SK-N-SH (cell line): ENCODE measurements at regions not wholly inside any gene's neighbourhood (a gene's known extent, or its start where the extent isn't known, plus 50 kb on each side); places are given as distances from the start of the nearest gene placed in this dataset.
A peak's percentile ranks its signal among the peaks of the same experiment; 100 is the strongest.

Source experiments
- CTCF ChIA-PET: fragments of 300-600, 350-600 bp; formaldehyde crosslinking; extraction: SDS; loops from one replicate; lab custom pipeline; 2021; lab: Yijun Ruan, JAX
- POLR2A ChIA-PET: fragments of 350-600 bp; sonication (Branson Sonifier 250); formaldehyde crosslinking; extraction: SDS; loops from one replicate; lab custom pipeline; 2020; ENCODE audit warnings: antibody characterized with exemption, inconsistent platforms; lab: Yijun Ruan, JAX
- DNase-seq: peaks from one replicate; pipeline ENCODE4 v3.0.0; 2012
- H2AFZ ChIP-seq: fragments of 200-600 bp; sonication (generic); 2 replicates; pipeline ENCODE4 v1.8.1; 2016; ENCODE audit warnings: antibody characterized with exemption, mild to moderate bottlenecking, low read depth
- H3F3A ChIP-seq: fragments of 200-600 bp; sonication (generic); replicated peaks from 2 replicates; pipeline ENCODE3; 2016; ENCODE audit warnings: antibody characterized with exemption, mild to moderate bottlenecking; ENCODE audit not compliant: insufficient read depth
- H3K27ac ChIP-seq, 2 experiments: fragments of 200-500 bp in 1 of 2; fragments of 200-600 bp in 1 of 2; sonication (Bioruptor generic) in 1 of 2; sonication (generic), shearing (Covaris generic) in 1 of 2; 2 replicates each; pipeline versions ENCODE4 v1.5.1 to v1.6.1; 2014 to 2016; ENCODE audit warnings: low read depth in 2 of 2, inconsistent platforms in 1 of 2, low read length in 1 of 2, mild to moderate bottlenecking in 1 of 2, mixed read lengths in 1 of 2
- H3K27me3 ChIP-seq: fragments of 200-600 bp; sonication (generic), shearing (Covaris generic); 2 replicates; pipeline ENCODE4 v1.6.1; 2016; ENCODE audit warnings: mixed run types; ENCODE audit not compliant: insufficient read depth
- H3K36me3 ChIP-seq, 2 experiments: fragments of 200-500 bp in 1 of 2; fragments of 200-600 bp in 1 of 2; sonication (Bioruptor generic) in 1 of 2; sonication (generic) in 1 of 2; replicated peaks in 1 of 2; 2 replicates each; pipeline versions ENCODE3 to v1.5.1; 2014 to 2016; ENCODE audit warnings: low read length in 1 of 2, mild to moderate bottlenecking in 1 of 2; ENCODE audit not compliant: insufficient read depth in 2 of 2, control insufficient read depth in 1 of 2
- H3K4me1 ChIP-seq, 2 experiments: fragments of 200-500 bp in 1 of 2; fragments of 200-600 bp in 1 of 2; sonication (Bioruptor generic) in 1 of 2; sonication (generic), shearing (Covaris generic) in 1 of 2; 2 replicates each; pipeline versions ENCODE4 v1.5.1 to v1.6.1; 2014 to 2016; ENCODE audit warnings: low read depth in 1 of 2, low read length in 1 of 2, mixed run types in 1 of 2; ENCODE audit not compliant: insufficient read depth in 2 of 2, control insufficient read depth in 1 of 2
- H3K4me2 ChIP-seq: fragments of 200-600 bp; sonication (generic), shearing (Covaris generic); 2 replicates; pipeline ENCODE4 v1.6.1; 2017; ENCODE audit warnings: mixed run types
- H3K4me3 ChIP-seq, 2 experiments: fragments of 200-500 bp in 1 of 2; fragments of 200-600 bp in 1 of 2; sonication (Bioruptor generic) in 1 of 2; sonication (generic), shearing (Covaris generic) in 1 of 2; 2 replicates each; pipeline versions ENCODE4 v1.5.1 to v1.8.1; 2014 to 2016; ENCODE audit warnings: low read depth in 2 of 2, inconsistent platforms in 1 of 2, low read length in 1 of 2, mild to moderate bottlenecking in 1 of 2, mixed read lengths in 1 of 2, moderate library complexity in 1 of 2
- H3K79me2 ChIP-seq: fragments of 200-600 bp; sonication (generic); 2 replicates; pipeline ENCODE4 v1.8.1; 2017; ENCODE audit warnings: mild to moderate bottlenecking; ENCODE audit not compliant: insufficient read depth
- H3K9ac ChIP-seq: fragments of 200-600 bp; sonication (generic); 2 replicates; pipeline ENCODE4 v1.6.1; 2017; ENCODE audit warnings: mixed run types
- H3K9me2 ChIP-seq: fragments of 200-600 bp; sonication (generic); 2 replicates; pipeline ENCODE4 v1.6.1; 2017; ENCODE audit warnings: mixed run types
- H3K9me3 ChIP-seq: fragments of 200-600 bp; sonication (generic); 2 replicates; pipeline ENCODE4 v1.6.1; 2017; ENCODE audit warnings: mixed run types, mild to moderate bottlenecking, moderate library complexity
- H4K20me1 ChIP-seq: fragments of 200-600 bp; sonication (generic); 2 replicates; pipeline ENCODE4 v1.6.1; 2017; ENCODE audit warnings: mild to moderate bottlenecking, mixed run types; ENCODE audit not compliant: insufficient read depth
- CHD2 ChIP-seq: fragments of 150-350 bp; IDR thresholded peaks from 2 replicates; pipeline ENCODE4 v1.6.1; 2018; ENCODE audit warnings: low read length; ENCODE audit not compliant: partially characterized antibody
- ELF1 ChIP-seq: IDR thresholded peaks from 2 replicates; pipeline ENCODE4 v1.4.0; 2012
- EP300 ChIP-seq, 2 experiments: IDR thresholded peaks; 2 replicates each; pipeline versions ENCODE4 v1.4.0 to v1.6.1; 2012; ENCODE audit warnings: borderline replicate concordance in 1 of 2, low read depth in 1 of 2, low read length in 1 of 2
- EZH2phosphoT487 ChIP-seq: fragments of 200-600 bp; sonication (generic); IDR thresholded peaks from 2 replicates; pipeline ENCODE4 v1.6.1; 2017; ENCODE audit warnings: low read depth, mixed run types, mild to moderate bottlenecking, antibody characterized with exemption, moderate library complexity, borderline replicate concordance
- FOSL2 ChIP-seq: IDR thresholded peaks from 2 replicates; pipeline ENCODE4 v1.4.0; 2012; ENCODE audit warnings: low read depth, mild to moderate bottlenecking, moderate library complexity, borderline replicate concordance
- FOXJ3 ChIP-seq: sonication (generic); formaldehyde crosslinking; IDR thresholded peaks from 2 replicates; pipeline ENCODE4 v1.5.1; 2020; ENCODE audit warnings: mild to moderate bottlenecking, missing genetic modification reagents
- GABPA ChIP-seq: IDR thresholded peaks from 2 replicates; pipeline ENCODE4 v1.4.0; 2012; ENCODE audit warnings: low read depth, mild to moderate bottlenecking
- GATA2 ChIP-seq: sonication (generic); formaldehyde crosslinking; IDR thresholded peaks from 2 replicates; pipeline ENCODE4 v1.5.0; 2020; ENCODE audit warnings: mild to moderate bottlenecking, missing genetic modification reagents
- JUND ChIP-seq: IDR thresholded peaks from 2 replicates; pipeline ENCODE4 v1.4.0; 2012
- MEF2A ChIP-seq: IDR thresholded peaks from 2 replicates; pipeline ENCODE4 v1.4.0; 2012; ENCODE audit warnings: low read depth, borderline replicate concordance
- NFIC ChIP-seq: IDR thresholded peaks from 2 replicates; pipeline ENCODE4 v1.4.0; 2012; ENCODE audit warnings: borderline replicate concordance
- NRF1 ChIP-seq: IDR thresholded peaks from 2 replicates; pipeline ENCODE4 v1.6.1; 2012; ENCODE audit warnings: low read depth, mild to moderate bottlenecking, low read length
- POLR2AphosphoS5 ChIP-seq: IDR thresholded peaks from 2 replicates; pipeline ENCODE4 v1.6.1; 2012; ENCODE audit warnings: low read depth, low read length
- RAD21 ChIP-seq: IDR thresholded peaks from 2 replicates; pipeline ENCODE4 v1.6.1; 2012; ENCODE audit warnings: mild to moderate bottlenecking, low read length
- RFX5 ChIP-seq: IDR thresholded peaks from 2 replicates; pipeline ENCODE4 v1.6.1; 2012; ENCODE audit warnings: mild to moderate bottlenecking, improper control_type of control experiment, low read length
- RXRA ChIP-seq: IDR thresholded peaks from 2 replicates; pipeline ENCODE4 v1.4.0; 2012; ENCODE audit warnings: low read depth, mild to moderate bottlenecking, borderline replicate concordance
- SIN3A ChIP-seq: IDR thresholded peaks from 2 replicates; pipeline ENCODE4 v1.6.1; 2012; ENCODE audit warnings: low read depth, mild to moderate bottlenecking, low read length, moderate library complexity, borderline replicate concordance
- SMC3 ChIP-seq: IDR thresholded peaks from 2 replicates; pipeline ENCODE4 v1.6.1; 2012; ENCODE audit warnings: low read depth, low read length, improper control_type of control experiment
- TAF1 ChIP-seq: IDR thresholded peaks from 2 replicates; pipeline ENCODE4 v1.6.1; 2012; ENCODE audit warnings: low read depth, mild to moderate bottlenecking, low read length, moderate library complexity, borderline replicate concordance
- TCF12 ChIP-seq: IDR thresholded peaks from 2 replicates; pipeline ENCODE4 v1.4.0; 2012
- TEAD4 ChIP-seq: IDR thresholded peaks from 2 replicates; pipeline ENCODE4 v1.4.0; 2012; ENCODE audit warnings: mild to moderate bottlenecking, borderline replicate concordance; ENCODE audit not compliant: insufficient read depth
- YY1 ChIP-seq: IDR thresholded peaks from 2 replicates; pipeline ENCODE4 v1.4.0; 2012; ENCODE audit warnings: low read depth, mild to moderate bottlenecking
- WGBS: methylation state at CpG from one replicate; pipeline ENCODE4 v1.1.6; 2017; ENCODE audit warnings: low lambda C conversion rate; 5-methylcytosine and 5-hydroxymethylcytosine counted together
- TF ChIP-seq, protein P1 (sequence below): fragments of 200-600 bp; sonication (generic); IDR thresholded peaks from 2 replicates; pipeline ENCODE4 v1.6.1; 2017; ENCODE audit warnings: antibody characterized with exemption, mild to moderate bottlenecking, moderate library complexity
- TF ChIP-seq, protein P2 (sequence below): IDR thresholded peaks from 2 replicates; pipeline ENCODE4; 2012
- TF ChIP-seq, protein P3 (sequence below): fragments of 150-350 bp; IDR thresholded peaks from 2 replicates; pipeline ENCODE4 v1.6.1; 2016; ENCODE audit warnings: mild to moderate bottlenecking, low read depth, low read length
- TF ChIP-seq, protein P4 (sequence below): IDR thresholded peaks from 2 replicates; pipeline ENCODE4 v1.4.0; 2012; ENCODE audit warnings: low read depth
- TF ChIP-seq, protein P5 (sequence below): IDR thresholded peaks from 2 replicates; pipeline ENCODE4 v1.4.0; 2012; ENCODE audit warnings: low read depth, borderline replicate concordance
- TF ChIP-seq, protein P6 (sequence below): fragments of 150-350 bp; IDR thresholded peaks from 2 replicates; pipeline ENCODE4 v1.6.1; 2017; ENCODE audit warnings: antibody characterized with exemption, low read length, low read depth, borderline replicate concordance

DNA sequence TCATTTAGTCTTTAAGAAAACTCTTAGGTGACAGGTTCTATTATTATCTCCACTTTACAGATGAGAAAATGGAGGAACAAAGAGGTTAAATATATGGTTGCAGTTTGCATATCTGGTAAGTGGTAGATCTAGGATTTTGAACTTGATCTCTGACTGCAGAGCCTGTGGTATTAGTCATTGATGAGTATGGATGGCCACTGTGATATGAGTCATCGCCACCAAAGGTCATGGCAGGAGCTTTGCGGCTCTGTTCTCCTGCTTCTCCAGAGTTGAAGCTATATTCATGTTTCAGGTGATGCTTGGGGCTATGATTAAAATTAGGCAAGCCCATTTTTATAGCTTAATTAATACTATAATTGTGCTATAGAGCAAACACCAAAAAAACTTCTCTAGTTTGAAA, 306.2 kb upstream of the DPPA4 start:
- peaks cover 2 to 3% of the 10 kb centered on the region in 2 experiments; a peak in 1 of 4 replicates for H3K4me1 ChIP-seq
- H2AFZ ChIP-seq, result peak overlapping the region; percentile 39; the same call in 1 of the 2 replicates
- no peaks in the 10 kb centered on the region for H3K27me3 ChIP-seq
- POLR2A ChIA-PET, result no interaction called here
- no peaks in the 10 kb centered on the region for H3K36me3 ChIP-seq
- no peaks in the 10 kb centered on the region for H4K20me1 ChIP-seq
- H3K9ac ChIP-seq, result no peak overlapping the region
- WGBS, result 23% methylated on average over 2 of the region's 2 CpGs
- DNase-seq, result no peak
- H3K9me3 ChIP-seq, result no peaks in the 10 kb centered on the region
- H3F3A ChIP-seq, result peaks cover 8% of the 10 kb centered on the region
- no peaks in the 10 kb centered on the region for H3K9me2 ChIP-seq
- no peak overlapping the region for H3K4me3 ChIP-seq
- CTCF ChIA-PET, result interaction anchor here (1.0 kb wide), 1 partner anchor 542 kb away, joined by 3 read pairs; no protein-coding TSS in a partner anchor
- no peaks in the 10 kb centered on the region for H3K79me2 ChIP-seq
- H3K4me2 ChIP-seq, result no peak overlapping the region
- H3K27ac ChIP-seq, result 0 out of 4 replicates have a peak overlapping the region, but pooled peaks of 1 of the 2 experiments have one; percentile 15
- TF ChIP-seq CHD2 (no peak), GATA2 (CRISPR knock-in tag) (no peak), EP300 (IDR thresholded peaks at IDR 0.05; ENCODE audit: borderline replicate concordance in 1 of 2, low read depth in 1 of 2, low read length in 1 of 2) (peak in 1 of 2 experiments; percentile 83; a peak in 1 of 4 replicates), NFIC (peak; percentile 68), JUND (peak; percentile 95), NRF1 (no peak), POLR2AphosphoS5 (peak; percentile 56; the same call in 1 of the 2 replicates), RXRA (peak; percentile 94; the same call in 1 of the 2 replicates), TEAD4 (0 out of 2 replicates have a peak, but pooled peaks have one; percentile 17), YY1 (no peak; the same call in 1 of the 2 replicates), FOSL2 (peak; percentile 97), EZH2phosphoT487 (no peak), SIN3A (no peak), ELF1 (no peak), GABPA (no peak), TCF12 (peak; percentile 84), TAF1 (no peak), MEF2A (no peak), RFX5 (no peak), FOXJ3 (CRISPR knock-in tag) (no peak), SMC3 (no peak), RAD21 (no peak)
- TF ChIP-seq, protein P1, sequence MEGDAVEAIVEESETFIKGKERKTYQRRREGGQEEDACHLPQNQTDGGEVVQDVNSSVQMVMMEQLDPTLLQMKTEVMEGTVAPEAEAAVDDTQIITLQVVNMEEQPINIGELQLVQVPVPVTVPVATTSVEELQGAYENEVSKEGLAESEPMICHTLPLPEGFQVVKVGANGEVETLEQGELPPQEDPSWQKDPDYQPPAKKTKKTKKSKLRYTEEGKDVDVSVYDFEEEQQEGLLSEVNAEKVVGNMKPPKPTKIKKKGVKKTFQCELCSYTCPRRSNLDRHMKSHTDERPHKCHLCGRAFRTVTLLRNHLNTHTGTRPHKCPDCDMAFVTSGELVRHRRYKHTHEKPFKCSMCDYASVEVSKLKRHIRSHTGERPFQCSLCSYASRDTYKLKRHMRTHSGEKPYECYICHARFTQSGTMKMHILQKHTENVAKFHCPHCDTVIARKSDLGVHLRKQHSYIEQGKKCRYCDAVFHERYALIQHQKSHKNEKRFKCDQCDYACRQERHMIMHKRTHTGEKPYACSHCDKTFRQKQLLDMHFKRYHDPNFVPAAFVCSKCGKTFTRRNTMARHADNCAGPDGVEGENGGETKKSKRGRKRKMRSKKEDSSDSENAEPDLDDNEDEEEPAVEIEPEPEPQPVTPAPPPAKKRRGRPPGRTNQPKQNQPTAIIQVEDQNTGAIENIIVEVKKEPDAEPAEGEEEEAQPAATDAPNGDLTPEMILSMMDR, result no peak
- TF ChIP-seq, protein P2, sequence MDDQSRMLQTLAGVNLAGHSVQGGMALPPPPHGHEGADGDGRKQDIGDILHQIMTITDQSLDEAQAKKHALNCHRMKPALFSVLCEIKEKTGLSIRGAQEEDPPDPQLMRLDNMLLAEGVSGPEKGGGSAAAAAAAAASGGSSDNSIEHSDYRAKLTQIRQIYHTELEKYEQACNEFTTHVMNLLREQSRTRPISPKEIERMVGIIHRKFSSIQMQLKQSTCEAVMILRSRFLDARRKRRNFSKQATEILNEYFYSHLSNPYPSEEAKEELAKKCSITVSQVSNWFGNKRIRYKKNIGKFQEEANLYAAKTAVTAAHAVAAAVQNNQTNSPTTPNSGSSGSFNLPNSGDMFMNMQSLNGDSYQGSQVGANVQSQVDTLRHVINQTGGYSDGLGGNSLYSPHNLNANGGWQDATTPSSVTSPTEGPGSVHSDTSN, result peak; percentile 77
- TF ChIP-seq, protein P3, sequence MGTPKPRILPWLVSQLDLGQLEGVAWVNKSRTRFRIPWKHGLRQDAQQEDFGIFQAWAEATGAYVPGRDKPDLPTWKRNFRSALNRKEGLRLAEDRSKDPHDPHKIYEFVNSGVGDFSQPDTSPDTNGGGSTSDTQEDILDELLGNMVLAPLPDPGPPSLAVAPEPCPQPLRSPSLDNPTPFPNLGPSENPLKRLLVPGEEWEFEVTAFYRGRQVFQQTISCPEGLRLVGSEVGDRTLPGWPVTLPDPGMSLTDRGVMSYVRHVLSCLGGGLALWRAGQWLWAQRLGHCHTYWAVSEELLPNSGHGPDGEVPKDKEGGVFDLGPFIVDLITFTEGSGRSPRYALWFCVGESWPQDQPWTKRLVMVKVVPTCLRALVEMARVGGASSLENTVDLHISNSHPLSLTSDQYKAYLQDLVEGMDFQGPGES, result no peak
- TF ChIP-seq, protein P4, sequence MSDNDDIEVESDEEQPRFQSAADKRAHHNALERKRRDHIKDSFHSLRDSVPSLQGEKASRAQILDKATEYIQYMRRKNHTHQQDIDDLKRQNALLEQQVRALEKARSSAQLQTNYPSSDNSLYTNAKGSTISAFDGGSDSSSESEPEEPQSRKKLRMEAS, result no peak
- TF ChIP-seq, protein P5, sequence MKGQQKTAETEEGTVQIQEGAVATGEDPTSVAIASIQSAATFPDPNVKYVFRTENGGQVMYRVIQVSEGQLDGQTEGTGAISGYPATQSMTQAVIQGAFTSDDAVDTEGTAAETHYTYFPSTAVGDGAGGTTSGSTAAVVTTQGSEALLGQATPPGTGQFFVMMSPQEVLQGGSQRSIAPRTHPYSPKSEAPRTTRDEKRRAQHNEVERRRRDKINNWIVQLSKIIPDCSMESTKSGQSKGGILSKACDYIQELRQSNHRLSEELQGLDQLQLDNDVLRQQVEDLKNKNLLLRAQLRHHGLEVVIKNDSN, result no peak
- TF ChIP-seq, protein P6, sequence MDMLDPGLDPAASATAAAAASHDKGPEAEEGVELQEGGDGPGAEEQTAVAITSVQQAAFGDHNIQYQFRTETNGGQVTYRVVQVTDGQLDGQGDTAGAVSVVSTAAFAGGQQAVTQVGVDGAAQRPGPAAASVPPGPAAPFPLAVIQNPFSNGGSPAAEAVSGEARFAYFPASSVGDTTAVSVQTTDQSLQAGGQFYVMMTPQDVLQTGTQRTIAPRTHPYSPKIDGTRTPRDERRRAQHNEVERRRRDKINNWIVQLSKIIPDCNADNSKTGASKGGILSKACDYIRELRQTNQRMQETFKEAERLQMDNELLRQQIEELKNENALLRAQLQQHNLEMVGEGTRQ, result no peak
